ENCODE measurements at regions not wholly inside any gene's neighbourhood (a gene's known extent, or its start where the extent isn't known, plus 50 kb on each side); places are given as distances from the start of the nearest gene placed in this dataset.

GRCh38 chr6:60681806-60682205 lies 1604.2 kb downstream of the KHDRBS2 start:
- no peak for DNase-seq (ENCODE audit: low spot score)
- H3K9me2 ChIP-seq (replicated peaks; ENCODE audit: insufficient read depth), result no peaks in the 10 kb centered on the region
- no peak overlapping the region for H2AFZ ChIP-seq
- no peaks in the 10 kb centered on the region for H3K9me3 ChIP-seq (ENCODE audit: low read depth)
- no peaks in the 10 kb centered on the region for H3K4me1 ChIP-seq (ENCODE audit: insufficient read depth)
- no peaks in the 10 kb centered on the region for H4K20me1 ChIP-seq (ENCODE audit: insufficient read depth, poor library complexity, severe bottlenecking)
- no peak for TF ChIP-seq EZH2 (IDR thresholded peaks at IDR 0.05; ENCODE audit: borderline replicate concordance)
- TF ChIP-seq, protein P1, sequence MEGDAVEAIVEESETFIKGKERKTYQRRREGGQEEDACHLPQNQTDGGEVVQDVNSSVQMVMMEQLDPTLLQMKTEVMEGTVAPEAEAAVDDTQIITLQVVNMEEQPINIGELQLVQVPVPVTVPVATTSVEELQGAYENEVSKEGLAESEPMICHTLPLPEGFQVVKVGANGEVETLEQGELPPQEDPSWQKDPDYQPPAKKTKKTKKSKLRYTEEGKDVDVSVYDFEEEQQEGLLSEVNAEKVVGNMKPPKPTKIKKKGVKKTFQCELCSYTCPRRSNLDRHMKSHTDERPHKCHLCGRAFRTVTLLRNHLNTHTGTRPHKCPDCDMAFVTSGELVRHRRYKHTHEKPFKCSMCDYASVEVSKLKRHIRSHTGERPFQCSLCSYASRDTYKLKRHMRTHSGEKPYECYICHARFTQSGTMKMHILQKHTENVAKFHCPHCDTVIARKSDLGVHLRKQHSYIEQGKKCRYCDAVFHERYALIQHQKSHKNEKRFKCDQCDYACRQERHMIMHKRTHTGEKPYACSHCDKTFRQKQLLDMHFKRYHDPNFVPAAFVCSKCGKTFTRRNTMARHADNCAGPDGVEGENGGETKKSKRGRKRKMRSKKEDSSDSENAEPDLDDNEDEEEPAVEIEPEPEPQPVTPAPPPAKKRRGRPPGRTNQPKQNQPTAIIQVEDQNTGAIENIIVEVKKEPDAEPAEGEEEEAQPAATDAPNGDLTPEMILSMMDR (IDR thresholded peaks at IDR 0.05; ENCODE audit: poor library complexity), result no peak
- TF ChIP-seq EZH2phosphoT487 (IDR thresholded peaks at IDR 0.05; ENCODE audit: low read depth, severe bottlenecking, unreplicated experiment), result no peak
- H3K4me2 ChIP-seq, result no peak overlapping the region
- H3K79me2 ChIP-seq, result no peaks in the 10 kb centered on the region
- H3K27ac ChIP-seq, result no peak overlapping the region
- H3K4me3 ChIP-seq, result no peak overlapping the region
- no peaks in the 10 kb centered on the region for H3K36me3 ChIP-seq (replicated peaks; ENCODE audit: insufficient read depth, low read depth)
- H3K27me3 ChIP-seq, result no peaks in the 10 kb centered on the region

GRCh38 chr6:60679175-60679574 lies 1606.8 kb downstream of the KHDRBS2 start:
- Histone ChIP-seq H3K36me3 (replicated peaks; ENCODE audit: insufficient read depth, low read depth) (no peaks in the 10 kb centered on the region), H3K4me1 (ENCODE audit: insufficient read depth) (no peaks in the 10 kb centered on the region), H3K9me3 (ENCODE audit: low read depth) (no peaks in the 10 kb centered on the region), H2AFZ (no peak overlapping the region), H3K4me3 (no peak overlapping the region), H3K27ac (no peak overlapping the region), H3K4me2 (no peak overlapping the region), H3K9me2 (replicated peaks; ENCODE audit: insufficient read depth) (no peaks in the 10 kb centered on the region), H3K79me2 (no peaks in the 10 kb centered on the region), H4K20me1 (ENCODE audit: insufficient read depth, poor library complexity, severe bottlenecking) (no peaks in the 10 kb centered on the region), H3K27me3 (no peaks in the 10 kb centered on the region)
- DNase-seq (ENCODE audit: low spot score), result no peak
- TF ChIP-seq EZH2 (IDR thresholded peaks at IDR 0.05; ENCODE audit: borderline replicate concordance), result no peak
- TF ChIP-seq EZH2phosphoT487 (IDR thresholded peaks at IDR 0.05; ENCODE audit: low read depth, severe bottlenecking, unreplicated experiment), result no peak
- TF ChIP-seq, protein P1 (IDR thresholded peaks at IDR 0.05; ENCODE audit: poor library complexity), result no peak
- WGBS (ENCODE audit: low lambda C conversion rate, missing lambda C conversion rate), result 91% methylated on average over 2 of the region's 2 CpGs

DNA sequence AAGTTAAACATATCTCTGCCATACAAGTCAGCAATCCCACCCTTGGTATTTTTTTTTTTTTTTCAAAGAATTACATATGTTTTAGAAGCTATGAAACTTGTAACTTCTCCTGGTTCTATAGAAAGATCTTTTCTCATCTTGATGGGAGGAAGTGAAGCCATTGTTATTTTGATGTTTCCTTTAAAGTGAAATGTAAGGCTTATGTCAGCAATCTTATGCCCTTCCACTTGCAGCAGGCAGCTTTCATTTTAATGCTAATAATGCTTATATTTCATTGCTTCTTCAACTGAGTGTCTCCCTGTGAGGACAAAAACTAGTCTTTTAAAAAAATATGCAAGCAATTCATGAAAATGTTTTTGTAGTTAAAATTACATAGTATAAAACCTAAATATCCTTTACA lies 1614.7 kb downstream of the KHDRBS2 start:
- no peaks in the 10 kb centered on the region for H3K9me2 ChIP-seq (replicated peaks; ENCODE audit: insufficient read depth)
- no peaks in the 10 kb centered on the region for H3K9me3 ChIP-seq (ENCODE audit: low read depth)
- TF ChIP-seq EZH2phosphoT487 (IDR thresholded peaks at IDR 0.05; ENCODE audit: low read depth, severe bottlenecking, unreplicated experiment), result no peak
- TF ChIP-seq, protein P1 (IDR thresholded peaks at IDR 0.05; ENCODE audit: poor library complexity), result no peak
- TF ChIP-seq EZH2 (IDR thresholded peaks at IDR 0.05; ENCODE audit: borderline replicate concordance), result no peak
- no peak overlapping the region for H3K27ac ChIP-seq
- no peak for DNase-seq (ENCODE audit: low spot score)
- no peaks in the 10 kb centered on the region for H3K79me2 ChIP-seq
- H4K20me1 ChIP-seq (ENCODE audit: insufficient read depth, poor library complexity, severe bottlenecking), result no peaks in the 10 kb centered on the region
- no peak overlapping the region for H2AFZ ChIP-seq
- H3K4me1 ChIP-seq (ENCODE audit: insufficient read depth), result no peaks in the 10 kb centered on the region
- H3K36me3 ChIP-seq (replicated peaks; ENCODE audit: insufficient read depth, low read depth), result no peaks in the 10 kb centered on the region
- no peak overlapping the region for H3K4me2 ChIP-seq
- no peaks in the 10 kb centered on the region for H3K27me3 ChIP-seq
- no peak overlapping the region for H3K4me3 ChIP-seq

DNA sequence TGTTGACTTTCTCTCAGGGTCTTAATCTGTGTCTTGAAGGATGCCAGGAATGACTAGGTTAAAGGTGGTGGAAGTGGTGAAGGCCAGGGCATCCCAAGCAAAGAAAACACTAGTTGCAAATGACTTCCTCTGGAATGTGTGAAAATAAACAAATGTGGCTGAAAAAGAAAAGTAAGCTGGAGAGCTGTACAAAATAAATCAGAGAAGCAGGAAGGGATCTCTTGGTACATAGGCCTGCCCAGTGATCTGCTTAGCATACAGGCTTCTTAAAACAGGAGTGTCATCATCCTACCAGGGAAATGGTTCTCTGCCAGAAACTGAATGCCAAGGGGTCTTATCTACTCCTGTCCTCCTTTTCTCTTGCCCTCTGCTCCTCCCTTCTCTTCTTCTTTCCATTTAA lies 1616.0 kb downstream of the KHDRBS2 start:
- no peak overlapping the region for H3K4me2 ChIP-seq
- no peak overlapping the region for H3K4me3 ChIP-seq
- no peaks in the 10 kb centered on the region for H3K27me3 ChIP-seq
- H3K27ac ChIP-seq, result no peak overlapping the region
- H3K36me3 ChIP-seq (replicated peaks; ENCODE audit: insufficient read depth, low read depth), result no peaks in the 10 kb centered on the region
- no peak overlapping the region for H2AFZ ChIP-seq
- no peaks in the 10 kb centered on the region for H3K9me3 ChIP-seq (ENCODE audit: low read depth)
- H4K20me1 ChIP-seq (ENCODE audit: insufficient read depth, poor library complexity, severe bottlenecking), result no peaks in the 10 kb centered on the region
- H3K9me2 ChIP-seq (replicated peaks; ENCODE audit: insufficient read depth), result no peaks in the 10 kb centered on the region
- TF ChIP-seq, protein P1 (IDR thresholded peaks at IDR 0.05; ENCODE audit: poor library complexity), result no peak
- TF ChIP-seq EZH2 (IDR thresholded peaks at IDR 0.05; ENCODE audit: borderline replicate concordance) (no peak), EZH2phosphoT487 (IDR thresholded peaks at IDR 0.05; ENCODE audit: low read depth, severe bottlenecking, unreplicated experiment) (no peak)
- H3K4me1 ChIP-seq (ENCODE audit: insufficient read depth), result no peaks in the 10 kb centered on the region
- no peaks in the 10 kb centered on the region for H3K79me2 ChIP-seq
- no peak for DNase-seq (ENCODE audit: low spot score)
